ENCODE measurements at regions not wholly inside any gene's neighbourhood (a gene's known extent, or its start where the extent isn't known, plus 50 kb on each side); places are given as distances from the start of the nearest gene placed in this dataset.

DNA sequence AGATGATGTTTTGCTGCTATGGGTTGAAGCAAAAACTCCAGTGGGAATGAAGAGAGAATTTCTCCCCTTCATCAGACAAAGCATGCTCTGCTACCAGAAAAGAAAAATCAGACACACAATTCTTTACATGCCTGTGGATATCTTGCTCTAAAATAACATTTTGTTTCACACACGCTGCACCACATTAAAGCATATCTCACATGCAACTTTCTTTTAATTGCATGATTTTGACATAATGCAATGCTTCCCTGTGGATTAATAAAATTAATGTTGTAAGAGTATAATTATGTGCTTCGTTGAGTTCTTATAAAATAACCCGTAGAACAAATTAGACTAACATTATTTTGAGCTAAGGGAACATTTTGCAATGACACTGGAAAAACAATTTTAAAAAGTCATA is 2230.7 kb downstream of the PCDH7 start:
- TF ChIP-seq, protein P1, sequence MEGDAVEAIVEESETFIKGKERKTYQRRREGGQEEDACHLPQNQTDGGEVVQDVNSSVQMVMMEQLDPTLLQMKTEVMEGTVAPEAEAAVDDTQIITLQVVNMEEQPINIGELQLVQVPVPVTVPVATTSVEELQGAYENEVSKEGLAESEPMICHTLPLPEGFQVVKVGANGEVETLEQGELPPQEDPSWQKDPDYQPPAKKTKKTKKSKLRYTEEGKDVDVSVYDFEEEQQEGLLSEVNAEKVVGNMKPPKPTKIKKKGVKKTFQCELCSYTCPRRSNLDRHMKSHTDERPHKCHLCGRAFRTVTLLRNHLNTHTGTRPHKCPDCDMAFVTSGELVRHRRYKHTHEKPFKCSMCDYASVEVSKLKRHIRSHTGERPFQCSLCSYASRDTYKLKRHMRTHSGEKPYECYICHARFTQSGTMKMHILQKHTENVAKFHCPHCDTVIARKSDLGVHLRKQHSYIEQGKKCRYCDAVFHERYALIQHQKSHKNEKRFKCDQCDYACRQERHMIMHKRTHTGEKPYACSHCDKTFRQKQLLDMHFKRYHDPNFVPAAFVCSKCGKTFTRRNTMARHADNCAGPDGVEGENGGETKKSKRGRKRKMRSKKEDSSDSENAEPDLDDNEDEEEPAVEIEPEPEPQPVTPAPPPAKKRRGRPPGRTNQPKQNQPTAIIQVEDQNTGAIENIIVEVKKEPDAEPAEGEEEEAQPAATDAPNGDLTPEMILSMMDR (IDR thresholded peaks at IDR 0.05; ENCODE audit: low read depth, low read length) = no peak

DNA sequence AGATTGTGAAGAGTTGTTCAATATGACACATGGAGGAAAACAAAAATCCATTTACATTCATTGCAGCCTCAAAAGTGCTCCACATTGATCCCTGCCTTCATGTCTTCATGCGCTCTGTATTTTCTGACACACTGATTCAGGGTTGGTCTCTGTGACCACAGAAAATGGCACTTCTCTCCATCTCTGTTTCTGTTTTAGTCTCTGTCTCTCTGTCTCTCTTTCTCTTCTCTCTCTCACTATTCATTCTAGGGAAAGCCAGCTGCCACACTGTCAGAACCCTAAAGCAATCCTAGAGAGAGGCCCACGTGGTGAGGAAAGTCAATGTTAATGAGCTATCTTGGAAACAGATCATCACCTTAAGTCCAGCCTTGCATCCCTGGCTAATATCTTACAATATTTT is 2238.4 kb downstream of the PCDH7 start:
- DNase-seq (ENCODE audit: extremely low read depth, low read depth) = no peak
- TF ChIP-seq, protein P1 (IDR thresholded peaks at IDR 0.05; ENCODE audit: low read depth, low read length) = no peak

More for the DNA sequence above, 2230.7 kb downstream of the PCDH7 start:
- DNase-seq (ENCODE audit: extremely low read depth, low read depth) = no peak

DNA sequence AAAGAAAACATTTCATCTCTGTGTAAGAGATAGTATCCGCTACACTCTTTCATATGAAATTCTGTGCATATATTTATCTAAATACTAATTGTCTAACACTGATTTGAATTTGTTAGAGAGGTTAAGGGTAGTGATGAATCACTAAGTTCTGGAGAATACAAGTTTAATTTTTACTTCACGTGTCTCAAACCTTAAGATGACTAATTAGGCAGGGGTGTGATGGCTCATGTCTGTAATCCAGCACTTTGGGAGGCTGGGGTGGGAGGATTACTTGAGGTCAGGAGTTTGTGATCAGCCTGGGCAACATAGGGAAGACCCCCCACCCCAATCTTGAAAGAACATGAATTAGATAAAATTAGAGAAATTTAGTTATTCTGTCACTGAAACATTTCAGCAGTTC is 2241.9 kb downstream of the PCDH7 start:
- TF ChIP-seq, protein P1 (IDR thresholded peaks at IDR 0.05; ENCODE audit: low read depth, low read length) = no peak
- DNase-seq (ENCODE audit: extremely low read depth, low read depth) = no peak

DNA sequence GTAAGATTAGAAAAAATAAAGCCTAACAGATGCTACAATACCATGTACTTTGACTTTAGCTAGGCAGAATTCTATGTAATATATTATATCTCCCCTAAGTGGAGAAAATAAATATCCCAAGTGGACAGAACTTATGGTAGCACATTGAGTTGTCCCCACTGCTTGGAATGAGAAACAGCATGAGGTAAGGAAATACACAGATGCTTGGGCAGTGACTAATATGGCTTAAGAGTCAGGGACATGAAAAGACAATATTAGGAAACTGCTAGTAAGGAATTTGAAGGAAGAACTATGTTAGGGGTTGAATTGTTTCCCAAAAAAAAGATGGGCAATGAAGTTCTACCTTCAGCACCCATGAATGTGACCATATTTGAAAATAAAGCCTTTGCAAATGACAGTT is 2265.1 kb downstream of the PCDH7 start:
- TF ChIP-seq, protein P1 (IDR thresholded peaks at IDR 0.05; ENCODE audit: low read depth, low read length) = no peak
- no peak for DNase-seq (ENCODE audit: extremely low read depth, low read depth)

DNA sequence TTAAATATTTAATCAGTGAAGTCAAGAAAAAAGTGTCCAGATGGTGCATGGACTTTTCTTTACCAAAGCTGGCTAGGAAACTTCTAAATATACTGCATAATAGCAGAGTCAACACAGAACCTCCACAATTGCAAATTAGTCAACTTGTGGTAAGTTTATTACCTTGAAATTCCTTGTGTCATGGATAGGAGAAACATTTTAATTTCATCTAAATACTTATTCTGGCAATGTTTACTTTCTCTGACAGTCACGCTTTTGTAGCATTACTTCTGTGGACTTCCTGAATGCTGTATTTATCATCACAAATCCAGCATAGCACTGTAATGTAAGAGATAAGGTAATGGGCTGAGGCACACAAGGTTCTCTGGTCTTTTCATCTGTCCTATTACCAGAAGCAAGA is 2266.1 kb downstream of the PCDH7 start:
- TF ChIP-seq, protein P1 (IDR thresholded peaks at IDR 0.05; ENCODE audit: low read depth, low read length) = no peak
- no peak for DNase-seq (ENCODE audit: extremely low read depth, low read depth)

DNA sequence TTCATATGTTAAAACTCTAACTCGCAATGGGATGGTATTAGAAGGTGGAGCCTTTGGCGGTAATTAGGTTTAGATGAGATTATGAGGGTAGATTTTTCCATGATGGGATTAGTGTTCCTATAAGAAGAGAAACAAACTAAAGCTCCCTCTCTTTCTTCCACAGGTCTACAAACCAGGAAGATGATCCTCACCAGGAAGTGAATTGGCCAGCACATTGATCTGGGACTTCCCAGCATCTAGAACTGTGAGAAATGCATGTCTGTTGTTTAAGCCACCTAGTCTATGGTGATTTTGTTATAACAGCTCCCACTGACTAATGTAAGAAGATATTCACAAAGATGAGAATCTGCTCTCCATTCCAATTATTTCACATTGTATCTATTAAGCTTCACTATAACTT is 2266.9 kb downstream of the PCDH7 start:
- TF ChIP-seq, protein P1 (IDR thresholded peaks at IDR 0.05; ENCODE audit: low read depth, low read length) = no peak
- no peak for DNase-seq (ENCODE audit: extremely low read depth, low read depth)

DNA sequence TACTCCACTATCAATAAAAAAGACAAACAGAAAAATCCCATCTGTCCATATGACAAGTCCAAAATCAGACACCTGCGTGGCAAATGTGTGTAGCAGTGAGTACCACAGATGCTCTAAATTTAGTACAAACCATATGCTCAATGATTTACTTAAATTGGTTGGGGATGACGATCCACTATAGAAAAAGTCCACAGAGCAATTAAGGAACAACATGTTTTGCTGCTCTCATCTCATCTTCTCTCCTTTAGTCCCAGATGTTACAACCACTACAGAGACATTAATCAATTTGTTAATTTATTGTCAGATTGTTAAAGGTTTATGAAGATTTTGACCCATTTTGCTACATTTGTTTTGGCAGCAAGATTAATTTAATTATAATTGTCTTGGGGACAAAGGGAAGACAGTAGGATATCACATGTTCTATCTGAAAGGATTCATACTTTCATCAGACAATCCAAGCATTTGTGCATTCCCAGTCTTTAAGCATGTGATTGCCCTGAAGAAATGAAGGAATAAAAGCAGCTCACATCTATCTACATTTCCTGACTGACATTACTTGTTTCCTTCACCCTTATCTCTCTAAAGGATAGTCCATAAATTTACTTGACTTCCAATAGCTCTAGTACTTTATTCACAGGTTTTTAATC is 2268.1 kb downstream of the PCDH7 start:
- TF ChIP-seq, protein P1 (IDR thresholded peaks at IDR 0.05; ENCODE audit: low read depth, low read length) = no peak
- DNase-seq (ENCODE audit: extremely low read depth, low read depth) = no peak
